ENCODE measurements at regions not wholly inside any gene's neighbourhood (a gene's known extent, or its start where the extent isn't known, plus 50 kb on each side); places are given as distances from the start of the nearest gene placed in this dataset.
"Not testable (repeated sequence)": the region's sequence is repeated elsewhere in the genome, so short reads cannot be mapped to it uniquely, and the experiment has no call there.

DNA sequence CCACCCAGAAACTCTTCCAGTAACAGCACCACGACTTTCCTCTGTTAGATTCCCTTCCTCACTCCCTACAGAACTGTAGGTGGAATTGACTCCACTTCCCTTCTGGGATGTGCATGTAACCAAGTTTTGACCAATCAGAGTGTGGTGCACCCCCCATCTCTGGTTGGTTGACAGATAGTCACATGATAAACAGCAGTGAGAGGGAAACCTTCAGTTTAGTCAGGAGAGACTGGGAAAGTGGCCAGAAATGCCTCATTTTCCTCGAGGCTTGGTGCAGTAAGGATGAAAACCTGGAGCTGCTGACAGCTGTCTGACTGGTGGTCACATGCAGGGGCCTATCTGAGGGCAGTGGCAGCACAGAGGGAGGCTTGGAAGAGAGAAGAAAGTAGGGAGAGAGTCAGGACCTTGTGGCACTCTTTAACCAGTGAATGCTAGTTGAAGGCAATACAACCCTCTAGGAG is 67.3 kb upstream of the GRK3 start:
- H3K27ac ChIP-seq: no peak overlapping the region
- H3K4me3 ChIP-seq: no peak overlapping the region

- H3K27ac ChIP-seq: no peak overlapping the region
- no peak overlapping the region for H3K4me3 ChIP-seq
These were observed 66.8 kb upstream of the GRK3 start for GRCh38 chr22:25497716-25498115.

- H3K4me3 ChIP-seq, H3K27ac ChIP-seq: not testable (repeated sequence)
These were observed 63.8 kb upstream of the GRK3 start for GRCh38 chr22:25500671-25501070.

GRCh38 chr22:25504017-25504416 is 60.5 kb upstream of the GRK3 start:
- H3K4me3 ChIP-seq, H3K27ac ChIP-seq: not testable (repeated sequence)

DNA sequence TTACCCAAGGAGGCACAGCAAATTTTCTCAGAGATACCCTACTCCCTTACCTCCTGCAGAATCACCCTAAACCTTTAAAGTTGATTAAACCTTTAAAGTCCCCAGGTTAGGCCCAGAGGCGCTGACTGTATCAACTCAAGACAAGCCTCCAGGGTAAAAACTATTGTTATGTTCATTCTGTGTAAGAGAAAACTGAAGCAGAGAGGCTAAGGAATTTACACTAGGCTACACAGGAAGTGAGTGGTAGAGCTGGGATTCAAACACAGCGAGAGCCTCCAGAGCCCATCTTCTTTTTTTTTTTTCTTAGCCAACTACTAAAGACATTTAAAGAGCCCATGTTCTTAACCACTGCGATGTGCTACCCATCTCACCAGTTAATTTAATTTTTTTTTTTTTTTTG is 56.3 kb upstream of the GRK3 start:
- no peak overlapping the region for H3K27ac ChIP-seq

DNA sequence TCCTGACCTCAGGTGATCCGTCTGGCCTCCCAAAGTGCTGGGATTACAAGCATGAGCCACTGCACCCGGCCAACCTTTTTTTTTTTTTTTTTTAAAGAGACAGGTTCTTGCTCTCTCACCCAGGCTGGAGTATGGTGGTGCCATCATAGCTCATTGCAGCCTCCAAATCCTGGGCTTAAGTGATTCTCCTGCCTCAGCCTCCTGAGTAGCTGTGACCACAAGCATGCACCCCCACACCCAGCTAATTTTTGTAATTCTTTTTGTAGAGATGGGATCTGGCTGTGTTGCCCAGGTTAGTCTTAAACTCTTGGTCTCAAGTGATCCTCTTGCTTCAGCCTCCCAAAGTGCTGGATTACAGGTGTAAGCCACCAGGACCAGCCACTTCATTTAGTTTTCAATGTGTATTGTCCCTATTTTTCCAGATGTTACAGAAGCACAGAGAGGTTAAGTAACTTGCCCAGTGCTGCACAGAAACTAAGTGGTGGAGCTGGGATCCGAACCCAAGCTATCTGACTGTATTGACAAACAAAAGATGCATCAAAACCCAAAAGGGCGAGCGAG is 55.6 kb upstream of the GRK3 start:
- Histone ChIP-seq H3K4me3 (no peak overlapping the region), H3K27ac (no peak overlapping the region)

More for the DNA sequence above, 56.3 kb upstream of the GRK3 start:
- H3K4me3 ChIP-seq: no peak overlapping the region

GRCh38 chr22:25509374-25509791 is 55.1 kb upstream of the GRK3 start:
- no peak overlapping the region for H3K4me3 ChIP-seq
- no peak overlapping the region for H3K27ac ChIP-seq

DNA sequence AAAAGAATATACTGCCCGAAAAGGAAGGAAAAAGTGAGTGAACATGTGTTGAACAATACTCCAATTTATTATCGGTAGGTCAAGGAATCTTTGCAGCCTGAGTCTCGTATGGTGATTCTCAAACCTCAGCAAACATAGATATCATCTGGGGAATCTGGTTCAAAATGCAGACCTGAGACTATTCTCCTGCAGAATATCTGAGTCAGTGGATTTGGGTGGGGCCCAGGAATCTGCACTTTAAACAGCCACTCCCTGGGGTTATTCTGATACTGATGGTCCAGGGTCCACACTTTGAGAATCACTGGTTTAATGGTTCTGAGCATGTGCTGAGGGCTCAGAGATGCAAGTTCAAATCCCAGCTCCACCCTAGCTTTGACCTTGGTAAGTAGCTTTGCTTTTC is 53.6 kb upstream of the GRK3 start:
- no peak overlapping the region for H3K4me3 ChIP-seq
- no peak overlapping the region for H3K27ac ChIP-seq

DNA sequence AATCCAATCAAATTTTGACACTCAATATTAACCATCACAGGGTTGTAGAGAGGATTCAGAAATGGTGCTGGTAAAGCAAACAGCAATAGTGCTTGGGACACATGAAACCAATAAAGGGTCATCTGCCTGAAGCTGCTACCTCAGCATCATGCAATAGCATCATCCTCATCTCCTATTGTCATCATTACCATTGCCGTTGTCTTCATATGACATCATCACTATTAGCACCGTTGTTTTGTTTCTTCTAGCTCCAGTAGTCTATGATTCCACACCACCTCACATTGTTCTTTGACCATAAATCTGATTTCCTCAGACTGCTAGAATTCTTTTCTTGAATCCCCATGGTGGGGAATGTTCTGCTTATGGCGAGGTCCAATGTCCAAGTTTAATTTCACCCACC is 52.8 kb upstream of the GRK3 start:
- Histone ChIP-seq H3K27ac (no peak overlapping the region), H3K4me3 (no peak overlapping the region)

GRCh38 chr22:25514436-25515180 is 49.9 kb upstream of the GRK3 start:
- H3K27ac ChIP-seq: no peak overlapping the region
- no peak overlapping the region for H3K4me3 ChIP-seq

Measured in skin epidermis (tissue), 12 donors.